ENCODE measurements at regions not wholly inside any gene's neighbourhood (a gene's known extent, or its start where the extent isn't known, plus 50 kb on each side); places are given as distances from the start of the nearest gene placed in this dataset.

DNA sequence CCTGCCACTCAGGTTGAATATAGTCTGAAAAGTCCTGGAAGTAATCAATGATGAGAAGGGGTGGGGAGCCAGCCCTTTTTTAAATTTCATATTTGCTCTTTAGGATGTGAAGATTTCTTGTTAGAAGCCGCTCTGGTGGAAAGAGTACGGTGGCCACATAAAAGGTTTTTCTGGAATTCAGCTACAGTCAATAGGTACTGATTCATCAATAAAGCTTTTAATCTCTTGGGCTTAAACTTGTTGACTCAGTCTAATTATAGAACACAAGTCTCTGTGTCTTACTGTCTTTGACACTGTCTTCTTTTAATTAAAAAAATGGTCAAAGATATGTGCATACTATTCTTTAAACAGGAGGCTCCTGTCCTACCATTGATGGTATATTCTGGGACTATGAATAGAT is 99.9 kb upstream of the TP63 start:
- H3K36me3 ChIP-seq (ENCODE audit: insufficient read depth) = no peaks in the 10 kb centered on the region
- no peak for TF ChIP-seq STAT1 (IDR thresholded peaks at IDR 0.05; ENCODE audit: unreplicated experiment)
- no peak for TF ChIP-seq CREB1 (CRISPR knock-in tag; IDR thresholded peaks at IDR 0.05; ENCODE audit: low read depth)
- TF ChIP-seq, protein P1, sequence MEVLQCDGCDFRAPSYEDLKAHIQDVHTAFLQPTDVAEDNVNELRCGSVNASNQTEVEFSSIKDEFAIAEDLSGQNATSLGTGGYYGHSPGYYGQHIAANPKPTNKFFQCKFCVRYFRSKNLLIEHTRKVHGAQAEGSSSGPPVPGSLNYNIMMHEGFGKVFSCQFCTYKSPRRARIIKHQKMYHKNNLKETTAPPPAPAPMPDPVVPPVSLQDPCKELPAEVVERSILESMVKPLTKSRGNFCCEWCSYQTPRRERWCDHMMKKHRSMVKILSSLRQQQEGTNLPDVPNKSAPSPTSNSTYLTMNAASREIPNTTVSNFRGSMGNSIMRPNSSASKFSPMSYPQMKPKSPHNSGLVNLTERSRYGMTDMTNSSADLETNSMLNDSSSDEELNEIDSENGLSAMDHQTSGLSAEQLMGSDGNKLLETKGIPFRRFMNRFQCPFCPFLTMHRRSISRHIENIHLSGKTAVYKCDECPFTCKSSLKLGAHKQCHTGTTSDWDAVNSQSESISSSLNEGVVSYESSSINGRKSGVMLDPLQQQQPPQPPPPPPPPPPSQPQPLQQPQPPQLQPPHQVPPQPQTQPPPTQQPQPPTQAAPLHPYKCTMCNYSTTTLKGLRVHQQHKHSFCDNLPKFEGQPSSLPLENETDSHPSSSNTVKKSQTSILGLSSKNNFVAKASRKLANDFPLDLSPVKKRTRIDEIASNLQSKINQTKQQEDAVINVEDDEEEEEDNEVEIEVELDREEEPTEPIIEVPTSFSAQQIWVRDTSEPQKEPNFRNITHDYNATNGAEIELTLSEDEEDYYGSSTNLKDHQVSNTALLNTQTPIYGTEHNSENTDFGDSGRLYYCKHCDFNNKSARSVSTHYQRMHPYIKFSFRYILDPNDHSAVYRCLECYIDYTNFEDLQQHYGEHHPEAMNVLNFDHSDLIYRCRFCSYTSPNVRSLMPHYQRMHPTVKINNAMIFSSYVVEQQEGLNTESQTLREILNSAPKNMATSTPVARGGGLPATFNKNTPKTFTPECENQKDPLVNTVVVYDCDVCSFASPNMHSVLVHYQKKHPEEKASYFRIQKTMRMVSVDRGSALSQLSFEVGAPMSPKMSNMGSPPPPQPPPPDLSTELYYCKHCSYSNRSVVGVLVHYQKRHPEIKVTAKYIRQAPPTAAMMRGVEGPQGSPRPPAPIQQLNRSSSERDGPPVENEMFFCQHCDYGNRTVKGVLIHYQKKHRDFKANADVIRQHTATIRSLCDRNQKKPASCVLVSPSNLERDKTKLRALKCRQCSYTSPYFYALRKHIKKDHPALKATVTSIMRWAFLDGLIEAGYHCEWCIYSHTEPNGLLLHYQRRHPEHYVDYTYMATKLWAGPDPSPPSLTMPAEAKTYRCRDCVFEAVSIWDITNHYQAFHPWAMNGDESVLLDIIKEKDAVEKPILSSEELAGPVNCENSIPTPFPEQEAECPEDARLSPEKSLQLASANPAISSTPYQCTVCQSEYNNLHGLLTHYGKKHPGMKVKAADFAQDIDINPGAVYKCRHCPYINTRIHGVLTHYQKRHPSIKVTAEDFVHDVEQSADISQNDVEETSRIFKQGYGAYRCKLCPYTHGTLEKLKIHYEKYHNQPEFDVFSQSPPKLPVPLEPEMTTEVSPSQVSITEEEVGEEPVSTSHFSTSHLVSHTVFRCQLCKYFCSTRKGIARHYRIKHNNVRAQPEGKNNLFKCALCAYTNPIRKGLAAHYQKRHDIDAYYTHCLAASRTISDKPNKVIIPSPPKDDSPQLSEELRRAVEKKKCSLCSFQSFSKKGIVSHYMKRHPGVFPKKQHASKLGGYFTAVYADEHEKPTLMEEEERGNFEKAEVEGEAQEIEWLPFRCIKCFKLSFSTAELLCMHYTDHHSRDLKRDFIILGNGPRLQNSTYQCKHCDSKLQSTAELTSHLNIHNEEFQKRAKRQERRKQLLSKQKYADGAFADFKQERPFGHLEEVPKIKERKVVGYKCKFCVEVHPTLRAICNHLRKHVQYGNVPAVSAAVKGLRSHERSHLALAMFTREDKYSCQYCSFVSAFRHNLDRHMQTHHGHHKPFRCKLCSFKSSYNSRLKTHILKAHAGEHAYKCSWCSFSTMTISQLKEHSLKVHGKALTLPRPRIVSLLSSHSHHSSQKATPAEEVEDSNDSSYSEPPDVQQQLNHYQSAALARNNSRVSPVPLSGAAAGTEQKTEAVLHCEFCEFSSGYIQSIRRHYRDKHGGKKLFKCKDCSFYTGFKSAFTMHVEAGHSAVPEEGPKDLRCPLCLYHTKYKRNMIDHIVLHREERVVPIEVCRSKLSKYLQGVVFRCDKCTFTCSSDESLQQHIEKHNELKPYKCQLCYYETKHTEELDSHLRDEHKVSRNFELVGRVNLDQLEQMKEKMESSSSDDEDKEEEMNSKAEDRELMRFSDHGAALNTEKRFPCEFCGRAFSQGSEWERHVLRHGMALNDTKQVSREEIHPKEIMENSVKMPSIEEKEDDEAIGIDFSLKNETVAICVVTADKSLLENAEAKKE (CRISPR knock-in tag; IDR thresholded peaks at IDR 0.05) = no peak
- H3K27me3 Mint-ChIP-seq (ENCODE audit: insufficient read depth, low read depth, poor library complexity) = peaks cover 5% of the 10 kb centered on the region
- no peaks in the 10 kb centered on the region for H3K9me2 ChIP-seq (ENCODE audit: insufficient read depth)
- H2AFZ ChIP-seq = no peak overlapping the region
- no peaks in the 10 kb centered on the region for H3K9me3 Mint-ChIP-seq
- H3K27ac ChIP-seq (ENCODE audit: low read depth) = no peak overlapping the region
- H3K27me3 ChIP-seq (ENCODE audit: insufficient read depth) = no peaks in the 10 kb centered on the region
- no peaks in the 10 kb centered on the region for H3K4me1 ChIP-seq (ENCODE audit: insufficient read depth)
- H4K20me1 ChIP-seq (replicated peaks; ENCODE audit: insufficient read depth) = no peaks in the 10 kb centered on the region
- H3K4me3 ChIP-seq = no peak overlapping the region
- ATAC-seq (no peak), DNase-seq (ENCODE audit: low spot score) (no peak)
- H3K79me2 ChIP-seq (replicated peaks; ENCODE audit: insufficient read depth) = no peaks in the 10 kb centered on the region
- H3K36me3 Mint-ChIP-seq (ENCODE audit: low read depth) = no peaks in the 10 kb centered on the region
- H3K4me3 Mint-ChIP-seq = no peak overlapping the region
- no peak overlapping the region for H3K27ac Mint-ChIP-seq
- no peak overlapping the region for H3K4me2 ChIP-seq
- H3F3A ChIP-seq (replicated peaks; ENCODE audit: low read depth) = no peaks in the 10 kb centered on the region
- no peaks in the 10 kb centered on the region for H3K4me1 Mint-ChIP-seq

DNA sequence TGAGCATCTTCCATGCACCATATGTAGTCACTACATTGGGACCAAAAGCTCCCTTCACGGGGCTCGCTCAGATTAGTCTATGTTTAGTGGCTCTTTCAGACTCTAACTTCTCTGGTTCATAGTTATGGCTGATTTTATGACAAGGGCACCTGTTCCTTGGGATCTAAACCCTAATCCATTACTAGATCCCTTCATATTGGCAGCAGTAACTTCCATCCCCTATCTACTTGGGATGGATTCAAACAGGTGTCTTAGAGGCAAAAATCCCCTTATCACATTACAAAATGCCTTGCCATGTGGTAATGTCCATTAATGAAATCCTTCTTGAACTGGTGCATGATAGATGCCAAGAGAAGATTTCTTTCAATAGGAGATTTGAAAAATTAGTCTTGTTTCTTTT is 96.7 kb upstream of the TP63 start:
- DNase-seq (ENCODE audit: low spot score) = no peak
- TF ChIP-seq POLR2AphosphoS5 (IDR thresholded peaks at IDR 0.05; ENCODE audit: low read depth) = no peak
- TF ChIP-seq, protein P2, sequence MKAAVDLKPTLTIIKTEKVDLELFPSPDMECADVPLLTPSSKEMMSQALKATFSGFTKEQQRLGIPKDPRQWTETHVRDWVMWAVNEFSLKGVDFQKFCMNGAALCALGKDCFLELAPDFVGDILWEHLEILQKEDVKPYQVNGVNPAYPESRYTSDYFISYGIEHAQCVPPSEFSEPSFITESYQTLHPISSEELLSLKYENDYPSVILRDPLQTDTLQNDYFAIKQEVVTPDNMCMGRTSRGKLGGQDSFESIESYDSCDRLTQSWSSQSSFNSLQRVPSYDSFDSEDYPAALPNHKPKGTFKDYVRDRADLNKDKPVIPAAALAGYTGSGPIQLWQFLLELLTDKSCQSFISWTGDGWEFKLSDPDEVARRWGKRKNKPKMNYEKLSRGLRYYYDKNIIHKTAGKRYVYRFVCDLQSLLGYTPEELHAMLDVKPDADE (IDR thresholded peaks at IDR 0.05) = no peak
- TF ChIP-seq, protein P3, sequence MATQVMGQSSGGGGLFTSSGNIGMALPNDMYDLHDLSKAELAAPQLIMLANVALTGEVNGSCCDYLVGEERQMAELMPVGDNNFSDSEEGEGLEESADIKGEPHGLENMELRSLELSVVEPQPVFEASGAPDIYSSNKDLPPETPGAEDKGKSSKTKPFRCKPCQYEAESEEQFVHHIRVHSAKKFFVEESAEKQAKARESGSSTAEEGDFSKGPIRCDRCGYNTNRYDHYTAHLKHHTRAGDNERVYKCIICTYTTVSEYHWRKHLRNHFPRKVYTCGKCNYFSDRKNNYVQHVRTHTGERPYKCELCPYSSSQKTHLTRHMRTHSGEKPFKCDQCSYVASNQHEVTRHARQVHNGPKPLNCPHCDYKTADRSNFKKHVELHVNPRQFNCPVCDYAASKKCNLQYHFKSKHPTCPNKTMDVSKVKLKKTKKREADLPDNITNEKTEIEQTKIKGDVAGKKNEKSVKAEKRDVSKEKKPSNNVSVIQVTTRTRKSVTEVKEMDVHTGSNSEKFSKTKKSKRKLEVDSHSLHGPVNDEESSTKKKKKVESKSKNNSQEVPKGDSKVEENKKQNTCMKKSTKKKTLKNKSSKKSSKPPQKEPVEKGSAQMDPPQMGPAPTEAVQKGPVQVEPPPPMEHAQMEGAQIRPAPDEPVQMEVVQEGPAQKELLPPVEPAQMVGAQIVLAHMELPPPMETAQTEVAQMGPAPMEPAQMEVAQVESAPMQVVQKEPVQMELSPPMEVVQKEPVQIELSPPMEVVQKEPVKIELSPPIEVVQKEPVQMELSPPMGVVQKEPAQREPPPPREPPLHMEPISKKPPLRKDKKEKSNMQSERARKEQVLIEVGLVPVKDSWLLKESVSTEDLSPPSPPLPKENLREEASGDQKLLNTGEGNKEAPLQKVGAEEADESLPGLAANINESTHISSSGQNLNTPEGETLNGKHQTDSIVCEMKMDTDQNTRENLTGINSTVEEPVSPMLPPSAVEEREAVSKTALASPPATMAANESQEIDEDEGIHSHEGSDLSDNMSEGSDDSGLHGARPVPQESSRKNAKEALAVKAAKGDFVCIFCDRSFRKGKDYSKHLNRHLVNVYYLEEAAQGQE (IDR thresholded peaks at IDR 0.05; ENCODE audit: unreplicated experiment) = no peak
- TF ChIP-seq EZH2 (IDR thresholded peaks at IDR 0.05; ENCODE audit: low read depth, unreplicated experiment) = no peak
- TF ChIP-seq JUNB (IDR thresholded peaks at IDR 0.05; ENCODE audit: unreplicated experiment) = no peak
- TF ChIP-seq, protein P4, sequence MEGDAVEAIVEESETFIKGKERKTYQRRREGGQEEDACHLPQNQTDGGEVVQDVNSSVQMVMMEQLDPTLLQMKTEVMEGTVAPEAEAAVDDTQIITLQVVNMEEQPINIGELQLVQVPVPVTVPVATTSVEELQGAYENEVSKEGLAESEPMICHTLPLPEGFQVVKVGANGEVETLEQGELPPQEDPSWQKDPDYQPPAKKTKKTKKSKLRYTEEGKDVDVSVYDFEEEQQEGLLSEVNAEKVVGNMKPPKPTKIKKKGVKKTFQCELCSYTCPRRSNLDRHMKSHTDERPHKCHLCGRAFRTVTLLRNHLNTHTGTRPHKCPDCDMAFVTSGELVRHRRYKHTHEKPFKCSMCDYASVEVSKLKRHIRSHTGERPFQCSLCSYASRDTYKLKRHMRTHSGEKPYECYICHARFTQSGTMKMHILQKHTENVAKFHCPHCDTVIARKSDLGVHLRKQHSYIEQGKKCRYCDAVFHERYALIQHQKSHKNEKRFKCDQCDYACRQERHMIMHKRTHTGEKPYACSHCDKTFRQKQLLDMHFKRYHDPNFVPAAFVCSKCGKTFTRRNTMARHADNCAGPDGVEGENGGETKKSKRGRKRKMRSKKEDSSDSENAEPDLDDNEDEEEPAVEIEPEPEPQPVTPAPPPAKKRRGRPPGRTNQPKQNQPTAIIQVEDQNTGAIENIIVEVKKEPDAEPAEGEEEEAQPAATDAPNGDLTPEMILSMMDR (conservative IDR thresholded peaks at IDR 0.05; ENCODE audit: low read depth in 2 of 2) = no peak

More for the DNA sequence above, 96.7 kb upstream of the TP63 start:
- Histone ChIP-seq H3K27ac (ENCODE audit: low read depth) (no peak overlapping the region), H4K20me1 (replicated peaks; ENCODE audit: insufficient read depth) (no peaks in the 10 kb centered on the region), H3K36me3 (ENCODE audit: insufficient read depth) (no peaks in the 10 kb centered on the region), H3K79me2 (replicated peaks; ENCODE audit: insufficient read depth) (no peaks in the 10 kb centered on the region), H3K4me2 (no peak overlapping the region), H3F3A (replicated peaks; ENCODE audit: low read depth) (no peaks in the 10 kb centered on the region), H2AFZ (no peak overlapping the region), H3K4me1 (ENCODE audit: insufficient read depth) (no peaks in the 10 kb centered on the region), H3K27me3 (ENCODE audit: insufficient read depth) (no peaks in the 10 kb centered on the region), H3K4me3 (no peak overlapping the region), H3K9me2 (ENCODE audit: insufficient read depth) (no peaks in the 10 kb centered on the region)
- Mint-ChIP-seq H3K4me3 (no peak overlapping the region), H3K36me3 (ENCODE audit: low read depth) (no peaks in the 10 kb centered on the region), H3K27ac (no peak overlapping the region), H3K9me3 (no peaks in the 10 kb centered on the region), H3K27me3 (ENCODE audit: insufficient read depth, low read depth, poor library complexity) (peaks cover 1% of the 10 kb centered on the region), H3K4me1 (no peaks in the 10 kb centered on the region)
- ATAC-seq = no peak
